ENCODE measurements at regions not wholly inside any gene's neighbourhood (a gene's known extent, or its start where the extent isn't known, plus 50 kb on each side); places are given as distances from the start of the nearest gene placed in this dataset.

- Histone ChIP-seq H3K4me1 (ENCODE audit: insufficient read depth, low read length) (no peaks in the 10 kb centered on the region), H2AFZ (ENCODE audit: low read depth, low read length) (no peak overlapping the region), H3K27me3 (ENCODE audit: insufficient read depth, low read length, poor library complexity) (peaks cover 10% of the 10 kb centered on the region), H3K9me3 (ENCODE audit: insufficient read depth, low read length, severe bottlenecking) (no peaks in the 10 kb centered on the region), H3K36me3 (ENCODE audit: insufficient read depth, low read length) (no peaks in the 10 kb centered on the region), H3K27ac (ENCODE audit: low read length) (no peak overlapping the region), H3K4me3 (ENCODE audit: low read depth in 1 of 2, low read length in 2 of 2) (no peak overlapping the region), H3K4me2 (ENCODE audit: insufficient read depth, low read length) (no peak overlapping the region), H3K9ac (ENCODE audit: low read depth, low read length) (no peak overlapping the region), H4K20me1 (ENCODE audit: insufficient read depth, low read length) (no peaks in the 10 kb centered on the region), H3K79me2 (ENCODE audit: insufficient read depth, low read length) (no peaks in the 10 kb centered on the region)
- ATAC-seq (ENCODE audit: insufficient read depth, low read depth) (no peak), DNase-seq (no peak)
- TF ChIP-seq, protein P1, sequence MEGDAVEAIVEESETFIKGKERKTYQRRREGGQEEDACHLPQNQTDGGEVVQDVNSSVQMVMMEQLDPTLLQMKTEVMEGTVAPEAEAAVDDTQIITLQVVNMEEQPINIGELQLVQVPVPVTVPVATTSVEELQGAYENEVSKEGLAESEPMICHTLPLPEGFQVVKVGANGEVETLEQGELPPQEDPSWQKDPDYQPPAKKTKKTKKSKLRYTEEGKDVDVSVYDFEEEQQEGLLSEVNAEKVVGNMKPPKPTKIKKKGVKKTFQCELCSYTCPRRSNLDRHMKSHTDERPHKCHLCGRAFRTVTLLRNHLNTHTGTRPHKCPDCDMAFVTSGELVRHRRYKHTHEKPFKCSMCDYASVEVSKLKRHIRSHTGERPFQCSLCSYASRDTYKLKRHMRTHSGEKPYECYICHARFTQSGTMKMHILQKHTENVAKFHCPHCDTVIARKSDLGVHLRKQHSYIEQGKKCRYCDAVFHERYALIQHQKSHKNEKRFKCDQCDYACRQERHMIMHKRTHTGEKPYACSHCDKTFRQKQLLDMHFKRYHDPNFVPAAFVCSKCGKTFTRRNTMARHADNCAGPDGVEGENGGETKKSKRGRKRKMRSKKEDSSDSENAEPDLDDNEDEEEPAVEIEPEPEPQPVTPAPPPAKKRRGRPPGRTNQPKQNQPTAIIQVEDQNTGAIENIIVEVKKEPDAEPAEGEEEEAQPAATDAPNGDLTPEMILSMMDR (IDR thresholded peaks at IDR 0.05; ENCODE audit: borderline replicate concordance, extremely low read depth, low read length, poor library complexity, severe bottlenecking): no peak
- TF ChIP-seq EZH2 (IDR thresholded peaks at IDR 0.05; ENCODE audit: borderline replicate concordance, low read depth, low read length, severe bottlenecking): no peak
Measured at GRCh38 chr11:130785380-130786116, 130.7 kb downstream of the SNX19 start.

DNA sequence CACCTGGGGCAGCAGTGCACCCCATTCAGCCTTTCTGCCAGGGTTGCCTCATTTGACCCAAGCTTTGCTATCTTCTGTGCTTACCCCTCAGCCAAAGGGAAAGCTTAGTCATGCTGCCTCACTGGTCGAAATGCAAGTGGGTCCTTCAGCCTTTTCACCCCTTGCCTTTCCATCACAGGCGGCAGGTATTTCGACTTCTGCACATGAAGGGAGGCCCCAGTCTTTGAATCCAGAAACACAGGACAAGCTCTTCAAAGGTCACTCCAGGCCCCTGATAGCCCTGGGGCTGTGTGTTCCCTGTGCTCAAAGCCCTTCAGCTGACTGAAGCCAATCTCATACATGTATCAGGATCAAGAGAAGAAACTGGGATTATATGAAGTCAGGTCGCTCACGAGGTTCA, 129.7 kb downstream of the SNX19 start:
- no peaks in the 10 kb centered on the region for H4K20me1 ChIP-seq (ENCODE audit: insufficient read depth, low read length)
- no peak overlapping the region for H2AFZ ChIP-seq (ENCODE audit: low read depth, low read length)
- no peaks in the 10 kb centered on the region for H3K4me1 ChIP-seq (ENCODE audit: insufficient read depth, low read length)
- ATAC-seq (ENCODE audit: insufficient read depth, low read depth): no peak
- no peaks in the 10 kb centered on the region for H3K36me3 ChIP-seq (ENCODE audit: insufficient read depth, low read length)
- no peak overlapping the region for H3K4me3 ChIP-seq (ENCODE audit: low read depth in 1 of 2, low read length in 2 of 2)
- H3K4me2 ChIP-seq (ENCODE audit: insufficient read depth, low read length): no peak overlapping the region
- peaks cover 7% of the 10 kb centered on the region for H3K27me3 ChIP-seq (ENCODE audit: insufficient read depth, low read length, poor library complexity)
- H3K79me2 ChIP-seq (ENCODE audit: insufficient read depth, low read length): no peaks in the 10 kb centered on the region
- TF ChIP-seq, protein P1 (IDR thresholded peaks at IDR 0.05; ENCODE audit: borderline replicate concordance, extremely low read depth, low read length, poor library complexity, severe bottlenecking): no peak
- no peak for TF ChIP-seq EZH2 (IDR thresholded peaks at IDR 0.05; ENCODE audit: borderline replicate concordance, low read depth, low read length, severe bottlenecking)
- DNase-seq: no peak
- H3K9me3 ChIP-seq (ENCODE audit: insufficient read depth, low read length, severe bottlenecking): no peaks in the 10 kb centered on the region
- H3K27ac ChIP-seq (ENCODE audit: low read length): no peak overlapping the region
- H3K9ac ChIP-seq (ENCODE audit: low read depth, low read length): no peak overlapping the region

DNA sequence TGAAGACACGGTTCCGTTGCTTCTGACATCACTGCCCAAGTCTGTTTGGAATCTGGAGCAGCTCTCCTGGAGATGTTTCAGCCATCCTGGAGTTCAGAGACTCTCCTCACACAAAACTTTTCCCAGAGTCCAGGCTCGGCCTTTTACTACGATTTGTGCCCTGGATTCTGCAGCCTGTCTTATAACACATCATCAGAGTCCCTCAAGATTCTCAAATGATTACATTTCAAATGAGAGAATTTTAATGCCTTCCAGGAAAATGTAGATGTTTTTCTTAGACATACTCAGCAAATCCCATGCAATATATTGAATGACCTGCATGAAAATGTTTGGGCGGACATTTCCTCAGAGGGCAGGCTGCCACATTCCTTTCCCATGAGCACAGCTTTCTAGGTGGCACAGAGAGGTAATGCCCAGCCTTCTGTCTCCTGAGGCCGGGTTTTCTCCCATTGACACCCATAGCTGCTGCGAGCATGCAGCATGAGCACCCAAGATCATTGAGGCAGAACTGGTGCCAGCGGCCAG, 129.1 kb downstream of the SNX19 start:
- DNase-seq (no peak), ATAC-seq (ENCODE audit: insufficient read depth, low read depth) (no peak)
- H3K36me3 ChIP-seq (ENCODE audit: insufficient read depth, low read length): no peaks in the 10 kb centered on the region
- no peak overlapping the region for H2AFZ ChIP-seq (ENCODE audit: low read depth, low read length)
- H3K9me3 ChIP-seq (ENCODE audit: insufficient read depth, low read length, severe bottlenecking): no peaks in the 10 kb centered on the region
- H3K9ac ChIP-seq (ENCODE audit: low read depth, low read length): no peak overlapping the region
- no peak overlapping the region for H3K27ac ChIP-seq (ENCODE audit: low read length)
- H3K79me2 ChIP-seq (ENCODE audit: insufficient read depth, low read length): no peaks in the 10 kb centered on the region
- H3K4me2 ChIP-seq (ENCODE audit: insufficient read depth, low read length): no peak overlapping the region
- no peak overlapping the region for H3K4me3 ChIP-seq (ENCODE audit: low read depth in 1 of 2, low read length in 2 of 2)
- peaks cover 7% of the 10 kb centered on the region for H3K27me3 ChIP-seq (ENCODE audit: insufficient read depth, low read length, poor library complexity)
- no peaks in the 10 kb centered on the region for H4K20me1 ChIP-seq (ENCODE audit: insufficient read depth, low read length)
- no peak for TF ChIP-seq EZH2 (IDR thresholded peaks at IDR 0.05; ENCODE audit: borderline replicate concordance, low read depth, low read length, severe bottlenecking)
- TF ChIP-seq, protein P1 (IDR thresholded peaks at IDR 0.05; ENCODE audit: borderline replicate concordance, extremely low read depth, low read length, poor library complexity, severe bottlenecking): no peak
- H3K4me1 ChIP-seq (ENCODE audit: insufficient read depth, low read length): no peaks in the 10 kb centered on the region
